ENCODE measurements at regions not wholly inside any gene's neighbourhood (a gene's known extent, or its start where the extent isn't known, plus 50 kb on each side); places are given as distances from the start of the nearest gene placed in this dataset.
"Not testable (repeated sequence)": the region's sequence is repeated elsewhere in the genome, so short reads cannot be mapped to it uniquely, and the experiment has no call there.

GRCh38 chr2:171266102-171266501, 105.4 kb upstream of the TLK1 start:
- DNase-seq (ENCODE audit: low read depth): no peak

GRCh38 chr2:171261529-171261928, 100.8 kb upstream of the TLK1 start:
- not testable (repeated sequence) for DNase-seq (ENCODE audit: low read depth)

- DNase-seq (ENCODE audit: low read depth): no peak
Measured at GRCh38 chr2:171260471-171261424, 100.1 kb upstream of the TLK1 start.

GRCh38 chr2:171254666-171255065, 94.0 kb upstream of the TLK1 start:
- no peak for DNase-seq (ENCODE audit: low read depth)

GRCh38 chr2:171253900-171254650, 93.4 kb upstream of the TLK1 start:
- DNase-seq (ENCODE audit: low read depth): no peak

GRCh38 chr2:171253279-171253678, 92.6 kb upstream of the TLK1 start:
- no peak for DNase-seq (ENCODE audit: low read depth)

- no peak for DNase-seq (ENCODE audit: low read depth)
Measured at GRCh38 chr2:171249689-171250088, 89.0 kb upstream of the TLK1 start.

- DNase-seq (ENCODE audit: low read depth): no peak
Measured at GRCh38 chr2:171247741-171248662, 87.3 kb upstream of the TLK1 start.

- DNase-seq (ENCODE audit: low read depth): peak; percentile 8
Measured at GRCh38 chr2:171244970-171245782, 84.5 kb upstream of the TLK1 start.

- DNase-seq (ENCODE audit: low read depth): no peak
Measured at GRCh38 chr2:171244466-171244969, 83.8 kb upstream of the TLK1 start.

- DNase-seq (ENCODE audit: low read depth): no peak
Measured at GRCh38 chr2:171241771-171242170, 81.1 kb upstream of the TLK1 start.

GRCh38 chr2:171238946-171239345, 78.3 kb upstream of the TLK1 start:
- DNase-seq (ENCODE audit: low read depth): no peak

GRCh38 chr2:171237751-171238505, 77.2 kb upstream of the TLK1 start:
- no peak for DNase-seq (ENCODE audit: low read depth)

- DNase-seq (ENCODE audit: low read depth): no peak
Measured at GRCh38 chr2:171235262-171235881, 74.7 kb upstream of the TLK1 start.

- no peak for DNase-seq (ENCODE audit: low read depth)
Measured at GRCh38 chr2:171230176-171230575, 69.5 kb upstream of the TLK1 start.

GRCh38 chr2:171228826-171229225, 68.1 kb upstream of the TLK1 start:
- DNase-seq (ENCODE audit: low read depth): no peak

- no peak for DNase-seq (ENCODE audit: low read depth)
Measured at GRCh38 chr2:171227066-171227782, 66.5 kb upstream of the TLK1 start.

GRCh38 chr2:171226461-171226860, 65.8 kb upstream of the TLK1 start:
- no peak for DNase-seq (ENCODE audit: low read depth)

GRCh38 chr2:171225989-171226388, 65.3 kb upstream of the TLK1 start:
- DNase-seq (ENCODE audit: low read depth): no peak

Data from HS-27A (cell line).